A549 (cell line): ENCODE measurements at regions not wholly inside any gene's neighbourhood (a gene's known extent, or its start where the extent isn't known, plus 50 kb on each side); places are given as distances from the start of the nearest gene placed in this dataset.

Source experiments
- CHD2 ChIP-seq: fragments of 150-350 bp; IDR thresholded peaks from 2 replicates; pipeline ENCODE4 v1.6.1; 2014; ENCODE audit warnings: low read length; ENCODE audit not compliant: partially characterized antibody
- CTCF ChIP-seq: fragments of >200 bp; sonication (Bioruptor Twin); formaldehyde crosslinking; IDR thresholded peaks from 3 replicates; pipeline ENCODE4 v1.5.1; 2016
- EP300 ChIP-seq, 2 experiments: fragments of >200 bp; sonication (Bioruptor Twin); formaldehyde crosslinking; IDR thresholded peaks; 2 replicates in 1 of 2; 3 replicates in 1 of 2; pipeline ENCODE4 v1.6.1; 2016 to 2017
- HDAC2 ChIP-seq: fragments of 200-600 bp; sonication (generic); IDR thresholded peaks from 2 replicates; pipeline ENCODE4 v1.6.1; 2016
- HOXA7 ChIP-seq: fragments of 250-450 bp; sonication (Bioruptor Pico); IDR thresholded peaks from 2 replicates; pipeline ENCODE4 v1.5.0; 2020; ENCODE audit warnings: mild to moderate bottlenecking, moderate library complexity
- JUN ChIP-seq, 2 experiments: fragments of >200 bp; sonication (Bioruptor Twin); formaldehyde crosslinking; IDR thresholded peaks; 2 replicates in 1 of 2; 3 replicates in 1 of 2; pipeline ENCODE4 v1.6.1; 2016 to 2017
- JUNB ChIP-seq: fragments of >200 bp; sonication (Bioruptor Twin); formaldehyde crosslinking; IDR thresholded peaks from 2 replicates; pipeline ENCODE4 v1.6.1; 2016
- NPAS2 ChIP-seq: fragments of 250-450 bp; sonication (Bioruptor Pico); IDR thresholded peaks from 2 replicates; pipeline ENCODE4 v1.8.0; 2022; ENCODE audit warnings: mild to moderate bottlenecking, moderate library complexity, borderline replicate concordance
- PHF8 ChIP-seq: fragments of 200-600 bp; sonication (generic); IDR thresholded peaks from 2 replicates; pipeline ENCODE4 v1.6.1; 2016; ENCODE audit warnings: low read depth, mild to moderate bottlenecking, antibody characterized with exemption, moderate library complexity, borderline replicate concordance
- POLR2A ChIP-seq: IDR thresholded peaks from 2 replicates; pipeline ENCODE4 v1.6.1; 2012; ENCODE audit warnings: mild to moderate bottlenecking, low read length
- REST ChIP-seq: fragments of 200-600 bp; sonication (generic); IDR thresholded peaks from 2 replicates; pipeline ENCODE4 v1.6.1; 2016; ENCODE audit warnings: antibody characterized with exemption, mild to moderate bottlenecking, moderate library complexity
- RNF2 ChIP-seq: fragments of 200-600 bp; sonication (generic); IDR thresholded peaks from 2 replicates; pipeline ENCODE4 v1.6.1; 2016; ENCODE audit warnings: low read depth, mild to moderate bottlenecking, antibody characterized with exemption, moderate library complexity, borderline replicate concordance
- SMC3 ChIP-seq: fragments of >200 bp; sonication (Bioruptor Twin); formaldehyde crosslinking; IDR thresholded peaks from 3 replicates; pipeline ENCODE4 v1.6.1; 2018; ENCODE audit warnings: inconsistent platforms

- TF ChIP-seq SMC3, result no peak
- no peak for TF ChIP-seq CTCF
- TF ChIP-seq REST, result no peak
- no peak for TF ChIP-seq JUNB
- TF ChIP-seq POLR2A, result no peak
- no peak for TF ChIP-seq HDAC2
- TF ChIP-seq JUN (IDR thresholded peaks at IDR 0.05), result no peak
- no peak for TF ChIP-seq CHD2
- TF ChIP-seq NPAS2, result no peak
- TF ChIP-seq HOXA7 (CRISPR knock-in tag), result no peak
- no peak for TF ChIP-seq EP300 (IDR thresholded peaks at IDR 0.05)
- no peak for TF ChIP-seq RNF2
- no peak for TF ChIP-seq PHF8
Observed at GRCh38 chr5:124514956-124515355, 231.5 kb downstream of the ZNF608 start.
